Vagina (tissue), 2 donors: ENCODE measurements at regions not wholly inside any gene's neighbourhood (a gene's known extent, or its start where the extent isn't known, plus 50 kb on each side); places are given as distances from the start of the nearest gene placed in this dataset.

Experiments used
- DNase-seq, 2 donors: peaks; one replicate each; pipeline ENCODE4 v3.0.0-alpha.2; 2017; ENCODE audit errors: extremely low spot score in 2 of 2
- H3K27ac ChIP-seq: fragments of 200-600 bp; sonication (generic); one replicate; pipeline ENCODE4 v1.5.1; 2019
- H3K27me3 ChIP-seq: fragments of 200-600 bp; sonication (generic); one replicate; pipeline ENCODE4 v1.5.1; 2019
- H3K36me3 ChIP-seq, 2 donors: fragments of 200-600 bp; sonication (generic); one replicate each; pipeline ENCODE4 v1.5.1; 2017 to 2019
- H3K4me1 ChIP-seq: fragments of 200-600 bp; sonication (generic); one replicate; pipeline ENCODE4 v1.5.1; 2019
- H3K4me3 ChIP-seq, 2 donors: fragments of 200-600 bp; sonication (generic); 1 replicate in 1 of 2; 2 replicates in 1 of 2; pipeline ENCODE4 v1.5.1; 2016 to 2019
- H3K9me3 ChIP-seq: fragments of 200-600 bp; sonication (generic); one replicate; pipeline ENCODE4 v1.5.1; 2019
- POLR2A ChIP-seq, 2 donors: fragments of 450-650 bp; IDR thresholded peaks; one replicate each; pipeline ENCODE4 v1.6.1; 2017; ENCODE audit warnings: antibody characterized with exemption in 2 of 2, mild to moderate bottlenecking in 2 of 2, moderate library complexity in 2 of 2
- POLR2AphosphoS5 ChIP-seq, 2 donors: sonication (generic); formaldehyde crosslinking; IDR thresholded peaks; one replicate each; pipeline ENCODE4 v1.9.0; 2017; ENCODE audit warnings: antibody characterized with exemption in 2 of 2, mild to moderate bottlenecking in 2 of 2, low read depth in 1 of 2; ENCODE audit not compliant: insufficient read depth in 1 of 2
- intact Hi-C: fragments of 100-400 bp; cut with DNase I; formaldehyde crosslinking; loops from one replicate; pipeline ENCODE4 v1.15.1; 2023
- TF ChIP-seq, protein P1 (sequence below), 3 experiments: fragments of 450-650 bp in 2 of 3; fragments of 200-600 bp in 1 of 3; sonication (generic) in 1 of 3; IDR thresholded peaks; one replicate each; pipeline ENCODE4 v1.5.1; 2017 to 2019; ENCODE audit warnings: antibody characterized with exemption in 3 of 3, mild to moderate bottlenecking in 2 of 3, moderate library complexity in 2 of 3

DNA sequence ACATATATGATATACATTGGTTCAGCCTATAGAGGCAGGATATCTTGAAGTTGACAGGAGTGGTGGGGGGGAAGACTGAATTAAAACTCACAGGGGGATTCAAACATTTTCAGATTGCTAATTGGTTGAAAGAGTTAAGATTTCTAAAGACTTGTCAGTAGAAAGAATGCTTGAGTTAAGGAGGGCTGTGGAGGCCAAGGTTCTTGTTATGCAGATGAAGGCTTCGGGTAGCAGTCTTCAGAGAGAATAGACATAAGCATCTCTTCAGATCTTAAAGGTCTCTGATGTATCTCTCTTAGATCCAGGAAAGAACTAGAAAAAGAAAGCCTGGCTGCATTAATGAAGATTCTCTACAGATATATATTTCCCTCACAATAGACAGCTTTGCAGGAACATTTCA is 209.8 kb upstream of the SEMA3D start:
- Histone ChIP-seq H3K27ac (no peak overlapping the region), H3K27me3 (no peaks in the 10 kb centered on the region), H3K4me3 (no peak overlapping the region), H3K4me1 (no peaks in the 10 kb centered on the region), H3K9me3 (no peaks in the 10 kb centered on the region), H3K36me3 (no peaks in the 10 kb centered on the region)
- TF ChIP-seq POLR2A (IDR thresholded peaks at IDR 0.05) (no peak), POLR2AphosphoS5 (IDR thresholded peaks at IDR 0.05; ENCODE audit: insufficient read depth in 1 of 2, low read depth in 1 of 2) (no peak)
- TF ChIP-seq, protein P1, sequence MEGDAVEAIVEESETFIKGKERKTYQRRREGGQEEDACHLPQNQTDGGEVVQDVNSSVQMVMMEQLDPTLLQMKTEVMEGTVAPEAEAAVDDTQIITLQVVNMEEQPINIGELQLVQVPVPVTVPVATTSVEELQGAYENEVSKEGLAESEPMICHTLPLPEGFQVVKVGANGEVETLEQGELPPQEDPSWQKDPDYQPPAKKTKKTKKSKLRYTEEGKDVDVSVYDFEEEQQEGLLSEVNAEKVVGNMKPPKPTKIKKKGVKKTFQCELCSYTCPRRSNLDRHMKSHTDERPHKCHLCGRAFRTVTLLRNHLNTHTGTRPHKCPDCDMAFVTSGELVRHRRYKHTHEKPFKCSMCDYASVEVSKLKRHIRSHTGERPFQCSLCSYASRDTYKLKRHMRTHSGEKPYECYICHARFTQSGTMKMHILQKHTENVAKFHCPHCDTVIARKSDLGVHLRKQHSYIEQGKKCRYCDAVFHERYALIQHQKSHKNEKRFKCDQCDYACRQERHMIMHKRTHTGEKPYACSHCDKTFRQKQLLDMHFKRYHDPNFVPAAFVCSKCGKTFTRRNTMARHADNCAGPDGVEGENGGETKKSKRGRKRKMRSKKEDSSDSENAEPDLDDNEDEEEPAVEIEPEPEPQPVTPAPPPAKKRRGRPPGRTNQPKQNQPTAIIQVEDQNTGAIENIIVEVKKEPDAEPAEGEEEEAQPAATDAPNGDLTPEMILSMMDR (IDR thresholded peaks at IDR 0.05), result no peak
- DNase-seq, result no peak
- intact Hi-C loops, result no loop called here

DNA sequence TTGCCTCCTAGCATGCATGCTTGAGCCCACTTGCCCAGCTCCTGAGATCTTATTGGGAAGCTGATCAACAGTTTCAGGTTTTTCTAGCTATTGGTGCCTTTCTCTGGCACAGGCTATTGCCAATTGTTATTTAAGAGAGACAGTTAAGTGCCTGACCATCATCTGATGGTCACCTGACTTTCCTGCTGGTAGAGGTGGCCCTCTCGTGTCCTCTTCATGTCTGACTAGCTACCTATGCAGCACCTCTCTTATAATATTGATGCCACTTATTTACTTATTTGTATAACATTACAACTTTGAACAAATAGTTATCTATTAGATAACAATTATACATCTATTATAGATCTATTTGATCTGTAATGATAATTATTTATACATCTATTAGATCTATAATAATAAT is 205.9 kb upstream of the SEMA3D start:
- intact Hi-C loops, result no loop called here
- no peaks in the 10 kb centered on the region for H3K27me3 ChIP-seq
- no peak for DNase-seq

DNA sequence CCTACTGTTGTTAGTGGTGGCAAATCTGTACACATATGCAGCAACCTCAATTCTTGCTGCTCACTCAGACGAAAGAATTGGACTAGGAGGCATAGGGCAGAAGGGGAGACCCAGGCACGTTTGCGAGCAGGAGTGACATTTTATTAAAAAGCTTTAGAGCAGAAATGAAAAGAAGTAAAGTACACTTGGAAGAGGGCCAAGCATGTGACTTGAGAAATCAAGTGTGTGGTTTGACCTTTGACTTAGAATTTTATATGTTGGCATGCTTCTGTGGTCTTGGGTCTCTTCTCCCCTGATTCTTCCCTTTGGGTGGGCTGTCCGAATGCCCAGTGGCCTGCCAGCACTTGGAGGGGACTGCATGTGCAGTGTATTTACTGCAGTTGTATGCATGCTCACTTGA is 205.5 kb upstream of the SEMA3D start:
- TF ChIP-seq, protein P1 (IDR thresholded peaks at IDR 0.05), result no peak
- TF ChIP-seq POLR2A (IDR thresholded peaks at IDR 0.05) (no peak), POLR2AphosphoS5 (IDR thresholded peaks at IDR 0.05; ENCODE audit: insufficient read depth in 1 of 2, low read depth in 1 of 2) (no peak)
- no peaks in the 10 kb centered on the region for H3K36me3 ChIP-seq
- H3K27ac ChIP-seq, result no peak overlapping the region
- H3K27me3 ChIP-seq, result no peaks in the 10 kb centered on the region
- no peak for DNase-seq
- intact Hi-C loops, result no loop called here
- no peaks in the 10 kb centered on the region for H3K4me1 ChIP-seq
- no peak overlapping the region for H3K4me3 ChIP-seq
- no peaks in the 10 kb centered on the region for H3K9me3 ChIP-seq

More for the DNA sequence above, 205.9 kb upstream of the SEMA3D start:
- no peaks in the 10 kb centered on the region for H3K9me3 ChIP-seq
- no peaks in the 10 kb centered on the region for H3K4me1 ChIP-seq
- H3K27ac ChIP-seq, result no peak overlapping the region
- H3K4me3 ChIP-seq, result no peak overlapping the region
- TF ChIP-seq POLR2AphosphoS5 (IDR thresholded peaks at IDR 0.05; ENCODE audit: insufficient read depth in 1 of 2, low read depth in 1 of 2) (no peak), POLR2A (IDR thresholded peaks at IDR 0.05) (no peak)
- TF ChIP-seq, protein P1 (IDR thresholded peaks at IDR 0.05), result no peak
- no peaks in the 10 kb centered on the region for H3K36me3 ChIP-seq

DNA sequence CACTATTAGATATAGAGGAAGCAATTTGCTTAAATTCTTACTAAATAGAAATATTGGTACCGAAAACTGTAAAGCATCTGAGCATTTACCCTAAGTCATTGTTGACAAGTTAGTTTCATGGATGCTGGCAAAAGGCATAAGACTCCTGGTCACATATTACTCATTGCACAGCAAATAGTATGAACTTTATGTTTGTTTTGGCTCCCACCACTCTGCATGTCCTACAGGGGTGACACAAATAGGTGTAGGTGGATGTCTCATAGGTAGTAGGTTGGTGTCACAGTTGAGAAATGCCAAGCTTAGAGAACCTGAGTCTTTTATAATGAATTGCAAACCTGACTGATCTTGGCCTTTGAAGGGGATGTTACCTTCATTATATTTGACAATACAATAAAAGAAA is 199.6 kb upstream of the SEMA3D start:
- no peaks in the 10 kb centered on the region for H3K9me3 ChIP-seq
- no peaks in the 10 kb centered on the region for H3K27me3 ChIP-seq
- no peak overlapping the region for H3K4me3 ChIP-seq
- intact Hi-C loops, result no loop called here
- H3K4me1 ChIP-seq, result no peaks in the 10 kb centered on the region
- TF ChIP-seq, protein P1 (IDR thresholded peaks at IDR 0.05), result no peak
- no peak for TF ChIP-seq POLR2A (IDR thresholded peaks at IDR 0.05)
- no peak for TF ChIP-seq POLR2AphosphoS5 (IDR thresholded peaks at IDR 0.05; ENCODE audit: insufficient read depth in 1 of 2, low read depth in 1 of 2)
- H3K36me3 ChIP-seq, result no peaks in the 10 kb centered on the region
- no peak overlapping the region for H3K27ac ChIP-seq
- DNase-seq, result no peak

DNA sequence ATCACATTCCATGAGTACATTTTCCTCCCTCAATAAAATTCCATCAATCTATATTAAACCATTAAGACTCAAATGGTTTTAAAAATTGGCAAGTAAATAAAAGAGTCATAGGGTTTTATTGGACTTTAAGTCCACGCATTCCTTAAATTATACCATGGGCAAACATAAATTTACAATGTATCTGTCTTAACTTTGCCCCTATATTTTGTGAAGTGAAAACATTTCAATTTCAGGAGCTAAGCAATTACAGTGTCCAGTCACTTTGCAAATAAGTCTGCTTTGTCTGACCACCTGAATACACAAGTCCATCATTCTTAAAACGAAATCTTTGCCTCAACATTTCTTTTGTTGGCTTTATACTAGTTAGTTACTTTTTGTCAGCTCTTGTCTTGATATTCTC is 197.5 kb upstream of the SEMA3D start:
- no peak overlapping the region for H3K27ac ChIP-seq
- H3K4me3 ChIP-seq, result no peak overlapping the region
- H3K36me3 ChIP-seq, result no peaks in the 10 kb centered on the region
- TF ChIP-seq, protein P1 (IDR thresholded peaks at IDR 0.05), result no peak
- TF ChIP-seq POLR2A (IDR thresholded peaks at IDR 0.05) (no peak), POLR2AphosphoS5 (IDR thresholded peaks at IDR 0.05; ENCODE audit: insufficient read depth in 1 of 2, low read depth in 1 of 2) (no peak)
- no peaks in the 10 kb centered on the region for H3K27me3 ChIP-seq
- intact Hi-C loops, result no loop called here
- DNase-seq, result no peak
- H3K4me1 ChIP-seq, result no peaks in the 10 kb centered on the region
- H3K9me3 ChIP-seq, result no peaks in the 10 kb centered on the region
